ENCODE measurements at regions not wholly inside any gene's neighbourhood (a gene's known extent, or its start where the extent isn't known, plus 50 kb on each side); places are given as distances from the start of the nearest gene placed in this dataset.
"Not testable (repeated sequence)": the region's sequence is repeated elsewhere in the genome, so short reads cannot be mapped to it uniquely, and the experiment has no call there.

- no peak for TF ChIP-seq CTCF (conservative IDR thresholded peaks at IDR 0.05; ENCODE audit: low read depth in 2 of 2)
- TF ChIP-seq JUNB (IDR thresholded peaks at IDR 0.05; ENCODE audit: unreplicated experiment): no peak
- no peak for TF ChIP-seq POLR2AphosphoS5 (IDR thresholded peaks at IDR 0.05; ENCODE audit: low read depth)
- no peak for TF ChIP-seq STAT1 (IDR thresholded peaks at IDR 0.05; ENCODE audit: unreplicated experiment)
These were observed 823.9 kb upstream of the SLITRK1 start (continued) for GRCh38 chr13:84705982-84706710.

DNA sequence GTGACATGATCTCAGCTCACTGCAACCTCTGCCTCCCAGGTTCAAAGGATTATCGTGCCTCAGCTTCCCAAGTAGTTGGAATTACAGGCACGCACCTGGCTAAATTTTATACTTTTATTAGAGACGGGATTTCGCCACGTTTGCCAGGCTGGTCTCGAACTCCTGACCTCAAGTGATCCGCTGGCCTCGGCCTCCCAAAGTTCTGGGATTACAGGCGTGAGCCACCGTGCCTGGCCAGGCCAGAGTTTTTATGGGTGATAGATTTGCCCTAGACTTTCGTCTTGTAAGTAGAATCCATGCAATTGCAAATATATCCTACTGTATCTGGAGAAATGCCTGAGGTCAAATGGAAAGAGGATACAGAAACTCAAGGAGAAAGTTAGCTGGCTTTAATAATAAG, 819.9 kb upstream of the SLITRK1 start:
- DNase-seq (ENCODE audit: low spot score): no peak
- no peaks in the 10 kb centered on the region for H4K20me1 ChIP-seq (replicated peaks; ENCODE audit: insufficient read depth)
- Mint-ChIP-seq H3K36me3 (ENCODE audit: low read depth) (peaks cover 6% of the 10 kb centered on the region; the same call in 2 of the 3 replicates), H3K27ac (no peak overlapping the region), H3K4me3 (no peak overlapping the region), H3K27me3 (ENCODE audit: insufficient read depth, low read depth, poor library complexity) (no peaks in the 10 kb centered on the region), H3K4me1 (no peaks in the 10 kb centered on the region), H3K9me3 (peaks cover 11% of the 10 kb centered on the region; the same call in 2 of the 3 replicates)
- H3K27me3 ChIP-seq (ENCODE audit: insufficient read depth): no peaks in the 10 kb centered on the region
- no peak overlapping the region for H3K4me2 ChIP-seq
- no peaks in the 10 kb centered on the region for H3K79me2 ChIP-seq (replicated peaks; ENCODE audit: insufficient read depth)
- H3F3A ChIP-seq (replicated peaks; ENCODE audit: low read depth): no peaks in the 10 kb centered on the region
- TF ChIP-seq EZH2 (IDR thresholded peaks at IDR 0.05; ENCODE audit: low read depth, unreplicated experiment): no peak
- TF ChIP-seq CTCF (conservative IDR thresholded peaks at IDR 0.05; ENCODE audit: low read depth in 2 of 2): no peak
- no peak for TF ChIP-seq STAT1 (IDR thresholded peaks at IDR 0.05; ENCODE audit: unreplicated experiment)
- TF ChIP-seq JUNB (IDR thresholded peaks at IDR 0.05; ENCODE audit: unreplicated experiment): no peak
- no peak for TF ChIP-seq ZNF331 (CRISPR knock-in tag; IDR thresholded peaks at IDR 0.05; ENCODE audit: low read depth)
- TF ChIP-seq ZNF462 (CRISPR knock-in tag; IDR thresholded peaks at IDR 0.05): no peak
- TF ChIP-seq ZNF114 (CRISPR knock-in tag; IDR thresholded peaks at IDR 0.05): no peak
- no peak for TF ChIP-seq POLR2AphosphoS5 (IDR thresholded peaks at IDR 0.05; ENCODE audit: low read depth)
- no peak overlapping the region for H2AFZ ChIP-seq
- 0 out of 2 replicates have a peak, but pooled peaks cover 3% of the 10 kb centered on the region for H3K9me2 ChIP-seq (ENCODE audit: insufficient read depth)
- H3K4me1 ChIP-seq (ENCODE audit: insufficient read depth): peaks cover 3% of the 10 kb centered on the region; the same call in 1 of the 2 replicates
- H3K4me3 ChIP-seq: no peak overlapping the region
- no peak overlapping the region for H3K27ac ChIP-seq (ENCODE audit: low read depth)
- H3K36me3 ChIP-seq (ENCODE audit: insufficient read depth): no peaks in the 10 kb centered on the region; the same call in 1 of the 2 replicates
- ATAC-seq: no peak

GRCh38 chr13:84697591-84697990, 815.3 kb upstream of the SLITRK1 start:
- not testable (repeated sequence) for H3K4me1 Mint-ChIP-seq; H3K27ac ChIP-seq (ENCODE audit: low read depth); H3K36me3 ChIP-seq (ENCODE audit: insufficient read depth); H3K4me1 ChIP-seq (ENCODE audit: insufficient read depth); H3K27me3 Mint-ChIP-seq (ENCODE audit: insufficient read depth, low read depth, poor library complexity); H3K4me3 ChIP-seq; H3K36me3 Mint-ChIP-seq (ENCODE audit: low read depth); DNase-seq (ENCODE audit: low spot score); H3K4me3 Mint-ChIP-seq; H3F3A ChIP-seq (replicated peaks; ENCODE audit: low read depth); H3K4me2 ChIP-seq; H3K79me2 ChIP-seq (replicated peaks; ENCODE audit: insufficient read depth); H3K27me3 ChIP-seq (ENCODE audit: insufficient read depth); H2AFZ ChIP-seq; H3K9me2 ChIP-seq (ENCODE audit: insufficient read depth); ATAC-seq; H3K27ac Mint-ChIP-seq; H4K20me1 ChIP-seq (replicated peaks; ENCODE audit: insufficient read depth)
- peaks cover 11% of the 10 kb centered on the region; the same call in 2 of the 3 replicates for H3K9me3 Mint-ChIP-seq
